Fibroblast of skin of abdomen (primary cell): ENCODE measurements at regions not wholly inside any gene's neighbourhood (a gene's known extent, or its start where the extent isn't known, plus 50 kb on each side); places are given as distances from the start of the nearest gene placed in this dataset.

ENCODE experiments used
- DNase-seq: peaks from one replicate; pipeline ENCODE4 v3.0.0-alpha.2; 2013

DNA sequence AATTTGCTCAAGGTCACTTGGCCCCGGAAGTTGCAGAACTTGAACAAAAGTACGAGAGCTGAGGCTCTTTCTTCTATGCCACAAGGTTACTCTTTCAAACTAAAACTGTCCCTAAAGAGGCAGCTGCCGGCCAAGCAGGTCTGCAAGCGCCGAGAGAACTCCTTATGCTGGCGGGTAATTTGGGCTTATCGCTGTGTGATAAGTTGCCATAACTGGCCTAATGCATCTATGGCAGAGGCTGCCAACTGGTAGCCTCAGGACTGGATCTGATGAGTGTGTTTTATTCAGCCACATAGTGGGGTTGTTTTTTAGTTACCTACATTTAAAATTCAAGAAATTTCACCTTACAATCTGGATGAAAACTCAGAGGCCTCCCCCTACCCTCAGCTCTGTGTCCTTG, 68.1 kb upstream of the SPOCK1 start:
- no peak for DNase-seq

DNA sequence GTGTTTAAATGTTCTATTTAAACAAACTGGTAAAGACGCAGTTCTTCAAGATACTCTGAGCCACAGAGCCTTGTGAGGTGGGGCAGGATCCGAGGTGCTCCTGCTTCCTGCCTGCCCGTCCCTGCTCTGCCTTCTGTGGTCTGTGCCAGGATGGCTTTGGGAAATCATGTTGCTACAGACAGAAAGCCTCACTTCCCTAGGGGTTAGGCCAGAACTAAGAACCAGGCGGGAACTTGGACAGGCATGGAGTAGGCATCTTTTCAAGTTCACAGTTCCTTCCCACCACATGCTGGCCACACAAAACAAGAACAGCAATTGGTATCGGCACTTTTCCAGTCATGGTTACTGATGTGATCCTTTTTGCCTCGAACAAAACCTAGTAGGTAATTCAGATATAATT, 67.7 kb upstream of the SPOCK1 start:
- DNase-seq, result no peak

DNA sequence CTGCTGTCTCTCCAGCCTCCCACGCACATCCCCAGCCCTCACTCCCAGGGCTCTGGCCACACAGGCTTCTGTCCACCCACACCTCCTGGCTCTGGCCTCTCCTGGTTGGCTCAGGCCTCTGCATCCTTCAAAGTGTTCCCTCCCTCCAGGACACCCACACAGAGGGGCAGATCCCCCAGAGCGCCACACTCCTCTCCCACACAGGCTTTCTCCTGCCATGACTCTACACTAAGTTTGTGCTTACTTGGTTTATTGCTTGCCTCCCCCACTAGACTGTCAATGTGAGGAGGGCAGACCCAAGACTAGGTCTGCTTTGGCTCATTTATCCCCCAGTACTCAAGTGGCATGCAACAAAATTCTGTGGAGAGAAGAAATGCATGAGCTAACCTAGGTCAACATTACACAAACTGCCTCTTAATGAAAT, 67.0 kb upstream of the SPOCK1 start:
- DNase-seq, result peak; percentile 31

DNA sequence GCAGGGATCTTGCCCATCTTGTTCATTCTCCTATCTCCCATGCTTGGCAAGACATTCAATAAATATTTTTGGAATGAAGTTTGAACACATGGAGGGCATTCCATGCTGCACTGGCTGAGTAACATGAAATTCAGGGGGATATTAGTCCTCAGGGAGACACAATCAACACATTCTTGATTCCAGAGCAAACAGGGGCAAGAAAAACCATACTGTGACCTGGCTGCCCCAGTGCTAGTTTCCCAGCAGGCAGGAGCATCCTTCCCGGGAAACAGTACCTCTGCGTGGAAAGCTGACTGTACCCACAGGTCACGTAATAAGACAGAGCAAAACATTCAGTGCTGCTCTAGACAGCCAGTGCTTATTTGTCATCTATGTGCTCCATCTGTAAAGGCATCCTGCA, 66.3 kb upstream of the SPOCK1 start:
- DNase-seq, result peak; percentile 74

DNA sequence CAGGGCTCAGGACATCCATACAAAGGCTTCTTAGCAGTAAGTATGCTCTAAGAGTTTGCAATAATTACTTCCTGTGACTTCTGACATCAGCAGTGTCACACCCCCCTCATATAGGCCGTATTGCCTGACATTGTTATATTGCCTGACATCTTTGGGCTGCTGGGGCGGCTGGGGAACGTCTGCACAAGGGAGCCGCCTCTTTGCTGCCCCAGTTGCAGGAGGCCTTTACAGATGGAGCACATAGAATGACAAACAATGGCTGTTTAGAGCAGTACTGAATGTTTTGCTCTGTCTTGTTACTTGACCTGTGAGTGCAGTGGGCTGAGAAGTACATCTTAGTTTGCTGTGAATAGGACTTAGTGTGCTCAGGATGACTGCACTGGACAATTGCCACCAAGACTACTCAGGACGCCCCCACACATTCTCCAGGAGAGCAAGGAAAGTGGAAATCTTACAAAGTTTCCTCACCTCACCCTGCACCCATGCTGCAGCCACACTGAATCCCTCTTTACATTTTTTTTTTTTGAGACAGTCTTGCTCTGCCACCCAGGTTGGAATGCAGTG, 65.4 kb upstream of the SPOCK1 start:
- DNase-seq, result peak; percentile 36

DNA sequence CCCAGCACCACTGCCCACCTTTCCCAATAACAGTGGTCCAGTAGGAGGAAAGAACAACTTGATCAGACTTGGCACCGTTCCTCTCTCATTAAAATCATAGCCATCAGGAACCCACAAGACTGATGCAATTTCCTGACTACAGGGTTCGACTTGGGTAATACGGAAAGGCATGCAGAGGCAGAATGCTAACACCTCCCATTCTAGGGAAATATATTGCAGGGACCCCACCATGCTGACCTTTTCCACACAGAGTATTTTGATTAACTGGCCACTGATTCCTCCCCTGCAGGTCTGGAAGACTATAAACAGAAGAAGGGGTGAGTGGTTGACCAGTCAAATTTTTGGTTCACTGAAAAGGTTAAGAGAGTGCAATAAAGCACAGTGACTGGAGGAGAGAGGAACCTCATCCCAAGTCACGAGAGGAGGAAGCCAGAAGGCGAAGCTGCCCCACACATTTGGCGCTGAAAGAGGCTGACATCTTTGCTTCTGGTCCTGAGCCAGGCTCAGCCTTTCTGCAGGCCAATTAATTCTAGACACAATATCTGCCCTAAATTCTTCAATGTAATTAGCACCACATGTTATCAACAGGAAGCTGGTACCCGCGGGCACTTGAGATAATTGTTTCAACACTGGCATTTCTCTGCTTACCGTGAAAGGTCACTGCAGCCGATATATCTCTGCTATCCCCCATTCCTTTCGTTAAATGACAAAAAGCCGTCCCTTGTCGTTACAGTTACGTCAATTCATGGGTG, 64.7 kb upstream of the SPOCK1 start:
- DNase-seq, result peak; percentile 97

DNA sequence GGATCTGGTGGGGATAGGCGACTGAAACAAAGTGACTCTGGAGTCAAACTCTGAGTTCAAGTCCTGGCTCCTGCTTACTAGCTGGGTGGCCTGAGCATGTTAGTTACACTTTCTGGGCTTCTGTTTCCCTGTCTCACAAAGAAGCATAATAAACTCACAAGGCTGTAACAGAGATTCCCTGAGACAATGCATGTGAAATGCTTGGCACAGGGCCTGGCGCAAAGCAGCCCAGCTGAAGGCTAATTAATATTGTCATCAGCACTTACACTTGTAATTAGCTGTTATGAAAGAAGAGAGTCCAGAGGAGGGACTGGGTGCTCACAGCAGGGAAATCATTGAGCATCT, 64.1 kb upstream of the SPOCK1 start:
- no peak for DNase-seq

DNA sequence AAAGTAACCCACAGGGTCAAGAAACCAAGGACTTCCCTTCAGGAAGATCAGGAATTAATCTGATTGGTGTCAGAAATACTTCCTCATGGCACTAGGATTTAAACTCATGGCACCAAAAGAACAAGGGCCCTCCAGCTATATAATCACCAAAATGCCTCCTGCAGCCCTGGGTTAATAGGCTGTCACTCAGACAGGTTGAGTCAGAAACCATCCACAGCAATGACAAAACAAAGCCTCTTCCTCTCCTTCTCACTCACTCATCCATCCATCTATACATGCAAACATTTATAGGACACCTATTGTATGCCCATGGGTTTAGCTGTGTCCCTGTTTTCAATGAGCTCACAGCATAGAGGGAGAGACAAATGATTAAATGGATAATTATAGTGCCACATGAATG, 62.5 kb upstream of the SPOCK1 start:
- no peak for DNase-seq

DNA sequence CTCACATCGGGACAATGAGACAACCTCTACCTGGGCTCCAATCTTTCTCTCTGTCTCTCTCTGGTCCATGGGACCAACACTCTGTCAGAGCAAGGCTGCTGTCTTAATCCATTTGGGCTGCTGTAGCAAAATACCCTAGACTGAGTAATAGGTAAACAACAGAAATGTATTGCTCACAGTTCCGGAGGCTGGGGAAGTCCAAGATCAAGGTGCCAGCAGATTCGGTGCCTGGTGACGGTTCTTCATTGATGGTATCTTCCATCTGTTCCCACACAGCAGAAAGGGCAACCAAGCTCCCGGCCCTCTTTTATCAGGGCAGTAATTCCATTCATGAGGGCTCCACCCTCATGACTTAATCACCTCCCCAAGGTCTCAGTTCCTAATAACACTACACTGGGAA, 61.3 kb upstream of the SPOCK1 start:
- DNase-seq, result no peak
